Activated naive CD4-positive, alpha-beta T cell treated with anti-CD3 and anti-CD28 coated beads, Interleukin-2, amount 10 ng/mL, durations not matched to agents 7 days and 5 days (primary cell): ENCODE measurements at regions not wholly inside any gene's neighbourhood (a gene's known extent, or its start where the extent isn't known, plus 50 kb on each side); places are given as distances from the start of the nearest gene placed in this dataset.

ENCODE experiments used
- CTCF ChIA-PET: fragments of 350-600 bp; sonication (Branson Sonifier 250); formaldehyde crosslinking; loops from one replicate; lab custom pipeline; 2021; ENCODE audit warnings: antibody characterized with exemption; lab: Charles Lee
- DNase-seq: peaks from one replicate; pipeline ENCODE4 v3.0.0-alpha.2; 2020
- H3K27ac Mint-ChIP-seq: one replicate; pipeline ENCODE4 v1.8.0; 2021; ENCODE audit warnings: mild to moderate bottlenecking, moderate library complexity, mixed read lengths
- H3K27me3 Mint-ChIP-seq: one replicate; pipeline ENCODE4 v1.8.0; 2021; ENCODE audit warnings: mild to moderate bottlenecking, mixed read lengths
- H3K36me3 Mint-ChIP-seq: one replicate; pipeline ENCODE4 v1.8.0; 2021; ENCODE audit warnings: mixed read lengths
- H3K4me1 Mint-ChIP-seq: one replicate; pipeline ENCODE4 v1.8.0; 2021; ENCODE audit warnings: mixed read lengths
- H3K4me3 Mint-ChIP-seq: one replicate; pipeline ENCODE4 v1.8.0; 2021; ENCODE audit warnings: mild to moderate bottlenecking, moderate library complexity, mixed read lengths
- H3K9me3 Mint-ChIP-seq: one replicate; pipeline ENCODE4 v1.8.0; 2021; ENCODE audit warnings: mixed read lengths

DNA sequence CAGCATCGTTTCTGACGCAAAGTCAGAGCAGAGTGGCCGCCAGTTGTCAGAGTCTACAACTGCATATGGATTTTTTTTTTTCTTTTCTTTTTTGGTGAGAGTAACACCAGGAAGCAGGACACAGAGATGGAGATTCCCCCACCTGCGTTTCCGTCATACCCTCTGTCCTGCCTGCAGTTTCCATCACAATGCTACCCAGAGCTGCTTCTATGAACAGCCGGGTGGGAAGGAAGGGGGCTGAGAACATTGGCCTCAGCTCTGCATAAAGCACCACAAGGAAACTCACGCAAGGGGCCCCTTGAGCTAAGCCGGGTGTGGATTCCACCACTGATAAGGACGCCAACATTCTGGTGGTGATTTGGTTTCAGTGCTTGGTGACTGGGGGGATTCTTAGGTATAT, 183.5 kb upstream of the AFDN start:
- Mint-ChIP-seq H3K4me3 (no peak overlapping the region), H3K27ac (no peak overlapping the region), H3K9me3 (peaks cover 3% of the 10 kb centered on the region), H3K36me3 (no peaks in the 10 kb centered on the region), H3K4me1 (no peaks in the 10 kb centered on the region), H3K27me3 (peaks cover 12% of the 10 kb centered on the region)
- CTCF ChIA-PET: no interaction called here
- DNase-seq: no peak

- CTCF ChIA-PET: no interaction called here
- H3K27ac Mint-ChIP-seq: no peak overlapping the region
- no peak for DNase-seq
- H3K4me3 Mint-ChIP-seq: no peak overlapping the region
- peaks cover 3% of the 10 kb centered on the region for H3K9me3 Mint-ChIP-seq
- H3K36me3 Mint-ChIP-seq: no peaks in the 10 kb centered on the region
- H3K27me3 Mint-ChIP-seq: peaks cover 12% of the 10 kb centered on the region
- no peaks in the 10 kb centered on the region for H3K4me1 Mint-ChIP-seq
These were observed 183.0 kb upstream of the AFDN start for GRCh38 chr6:167643716-167644115.

GRCh38 chr6:167644412-167645132, 182.1 kb upstream of the AFDN start:
- CTCF ChIA-PET: no interaction called here
- Mint-ChIP-seq H3K9me3 (peaks cover 3% of the 10 kb centered on the region), H3K4me1 (no peaks in the 10 kb centered on the region), H3K4me3 (no peak overlapping the region), H3K27me3 (peaks cover 12% of the 10 kb centered on the region), H3K27ac (no peak overlapping the region), H3K36me3 (no peaks in the 10 kb centered on the region)
- DNase-seq: no peak

- DNase-seq: no peak
- peaks cover 12% of the 10 kb centered on the region for H3K27me3 Mint-ChIP-seq
- no peaks in the 10 kb centered on the region for H3K4me1 Mint-ChIP-seq
- H3K27ac Mint-ChIP-seq: no peak overlapping the region
- H3K36me3 Mint-ChIP-seq: no peaks in the 10 kb centered on the region
- CTCF ChIA-PET: no interaction called here
- peaks cover 3% of the 10 kb centered on the region for H3K9me3 Mint-ChIP-seq
- H3K4me3 Mint-ChIP-seq: no peak overlapping the region
These were observed 181.3 kb upstream of the AFDN start for GRCh38 chr6:167645368-167645767.

DNA sequence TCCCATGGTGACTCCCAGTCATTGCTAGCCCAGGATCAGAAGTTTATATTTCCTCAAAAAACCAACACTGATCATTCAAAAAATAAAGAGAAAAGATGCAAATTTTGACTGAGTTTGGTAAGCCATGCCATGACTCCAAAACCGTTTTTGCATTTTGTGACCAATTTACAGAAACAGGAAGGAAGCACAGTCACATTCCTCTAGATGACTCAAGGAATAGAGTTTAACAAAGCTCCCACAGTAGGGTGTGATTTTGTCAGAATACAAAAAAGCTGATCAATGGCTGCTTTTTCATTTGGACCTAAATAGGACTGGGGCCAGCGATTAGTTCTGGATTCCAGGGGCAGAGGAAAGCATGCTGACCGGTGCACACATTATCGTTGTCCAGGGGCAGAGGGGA, 179.4 kb upstream of the AFDN start:
- Mint-ChIP-seq H3K4me1 (no peaks in the 10 kb centered on the region), H3K36me3 (no peaks in the 10 kb centered on the region), H3K27me3 (peaks cover 12% of the 10 kb centered on the region), H3K9me3 (no peaks in the 10 kb centered on the region), H3K4me3 (no peak overlapping the region), H3K27ac (no peak overlapping the region)
- CTCF ChIA-PET: no interaction called here
- no peak for DNase-seq

GRCh38 chr6:167647737-167648470, 178.8 kb upstream of the AFDN start:
- Mint-ChIP-seq H3K4me1 (no peaks in the 10 kb centered on the region), H3K27ac (no peak overlapping the region), H3K36me3 (no peaks in the 10 kb centered on the region), H3K4me3 (no peak overlapping the region), H3K27me3 (peaks cover 12% of the 10 kb centered on the region), H3K9me3 (no peaks in the 10 kb centered on the region)
- no peak for DNase-seq
- CTCF ChIA-PET: no interaction called here

DNA sequence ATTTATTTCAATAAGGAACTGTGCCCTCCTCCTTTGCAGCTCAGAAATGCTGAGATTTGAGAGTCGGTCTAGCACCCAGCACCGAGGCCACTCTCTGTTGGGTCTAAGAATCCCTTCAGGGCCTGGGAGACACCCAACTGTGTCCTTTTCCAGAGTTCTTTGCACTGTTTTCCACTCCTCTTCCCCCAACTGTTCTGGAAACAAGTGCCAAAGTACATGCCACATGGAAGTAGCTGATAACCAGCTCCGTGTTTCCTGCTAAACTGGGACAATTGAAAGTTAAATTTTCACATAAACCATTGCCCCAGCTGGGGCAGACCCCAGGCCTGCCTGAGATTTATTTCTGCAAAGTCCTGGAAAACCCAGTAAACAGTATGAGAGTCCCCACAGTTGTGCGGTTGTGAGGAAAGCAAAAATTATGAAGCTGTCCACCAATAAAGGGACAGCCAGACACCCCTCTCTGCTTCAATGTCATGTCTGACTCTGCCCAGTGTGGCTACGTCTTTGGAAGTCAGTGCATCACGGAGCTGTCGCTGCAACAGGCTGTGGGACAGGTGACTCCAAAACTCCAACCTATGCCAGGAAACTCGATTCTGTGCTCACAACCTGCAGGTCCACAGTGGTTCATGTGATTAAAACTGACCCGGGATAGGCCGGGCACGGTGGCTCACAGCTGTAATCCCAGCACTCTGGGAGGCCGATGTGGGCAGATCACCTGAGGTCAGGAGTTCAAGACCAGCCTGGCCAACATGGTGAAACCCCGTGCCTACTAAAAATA, 178.0 kb upstream of the AFDN start:
- Mint-ChIP-seq H3K27me3 (peaks cover 12% of the 10 kb centered on the region), H3K4me1 (no peaks in the 10 kb centered on the region), H3K27ac (no peak overlapping the region), H3K9me3 (no peaks in the 10 kb centered on the region), H3K36me3 (no peaks in the 10 kb centered on the region), H3K4me3 (no peak overlapping the region)
- DNase-seq: no peak
- CTCF ChIA-PET: no interaction called here

DNA sequence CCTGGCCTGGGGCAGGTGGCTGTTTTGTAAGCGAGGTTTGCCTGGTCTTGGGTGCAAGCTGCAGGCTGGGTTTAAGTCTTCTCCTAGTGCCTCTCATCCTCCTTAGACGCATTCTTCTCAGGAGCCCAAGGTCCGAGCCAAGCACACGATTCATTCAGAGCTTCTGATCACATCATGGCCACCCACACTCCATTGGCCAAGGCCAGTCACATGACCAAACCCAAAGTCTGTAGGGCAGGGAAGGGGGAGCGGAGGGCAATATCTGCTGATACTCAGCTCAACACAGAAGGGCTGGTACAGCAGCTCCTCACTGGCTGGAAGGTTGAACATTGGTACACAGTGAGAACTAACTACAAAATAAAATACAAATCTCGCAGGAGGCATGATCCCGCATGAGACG, 177.2 kb upstream of the AFDN start:
- Mint-ChIP-seq H3K9me3 (no peaks in the 10 kb centered on the region), H3K36me3 (no peaks in the 10 kb centered on the region), H3K4me3 (no peak overlapping the region), H3K27me3 (peaks cover 10% of the 10 kb centered on the region), H3K4me1 (no peaks in the 10 kb centered on the region), H3K27ac (no peak overlapping the region)
- CTCF ChIA-PET: no interaction called here
- DNase-seq: no peak

DNA sequence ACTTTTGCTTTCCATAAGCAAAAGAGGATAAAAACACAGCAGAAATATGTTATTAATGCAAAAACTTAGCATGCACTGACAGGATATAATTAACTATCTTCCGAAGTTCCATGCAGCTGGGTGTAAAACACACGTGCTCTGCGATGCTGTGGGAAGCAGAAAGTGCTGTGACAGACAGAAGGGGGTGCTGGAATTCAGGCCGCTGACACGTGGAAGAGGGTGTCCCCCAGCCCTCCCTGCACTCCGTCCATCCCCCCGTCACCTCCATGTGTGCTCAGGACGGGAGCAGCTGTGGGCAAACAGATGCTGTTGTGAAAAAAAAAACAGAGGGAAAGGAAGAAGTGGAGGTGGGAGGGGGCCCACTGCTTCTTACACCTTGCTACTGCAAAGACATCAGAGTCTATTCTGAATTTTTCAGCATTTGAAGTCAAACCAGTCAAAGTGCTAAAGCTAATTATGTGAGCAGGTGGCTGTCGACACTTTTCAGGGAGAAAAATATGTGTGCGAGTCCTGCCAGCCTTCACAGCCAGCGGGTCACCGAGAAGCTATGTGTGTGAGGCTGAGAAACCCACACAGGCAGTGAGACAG, 175.9 kb upstream of the AFDN start:
- Mint-ChIP-seq H3K4me1 (no peaks in the 10 kb centered on the region), H3K36me3 (no peaks in the 10 kb centered on the region), H3K27ac (no peak overlapping the region), H3K27me3 (peaks cover 9% of the 10 kb centered on the region), H3K9me3 (no peaks in the 10 kb centered on the region), H3K4me3 (no peak overlapping the region)
- no peak for DNase-seq
- CTCF ChIA-PET: no interaction called here

GRCh38 chr6:167651318-167652041, 175.2 kb upstream of the AFDN start:
- DNase-seq: no peak
- Mint-ChIP-seq H3K4me1 (no peaks in the 10 kb centered on the region), H3K27ac (no peak overlapping the region), H3K27me3 (peaks cover 6% of the 10 kb centered on the region), H3K4me3 (no peak overlapping the region), H3K9me3 (no peaks in the 10 kb centered on the region), H3K36me3 (no peaks in the 10 kb centered on the region)
- CTCF ChIA-PET: no interaction called here

DNA sequence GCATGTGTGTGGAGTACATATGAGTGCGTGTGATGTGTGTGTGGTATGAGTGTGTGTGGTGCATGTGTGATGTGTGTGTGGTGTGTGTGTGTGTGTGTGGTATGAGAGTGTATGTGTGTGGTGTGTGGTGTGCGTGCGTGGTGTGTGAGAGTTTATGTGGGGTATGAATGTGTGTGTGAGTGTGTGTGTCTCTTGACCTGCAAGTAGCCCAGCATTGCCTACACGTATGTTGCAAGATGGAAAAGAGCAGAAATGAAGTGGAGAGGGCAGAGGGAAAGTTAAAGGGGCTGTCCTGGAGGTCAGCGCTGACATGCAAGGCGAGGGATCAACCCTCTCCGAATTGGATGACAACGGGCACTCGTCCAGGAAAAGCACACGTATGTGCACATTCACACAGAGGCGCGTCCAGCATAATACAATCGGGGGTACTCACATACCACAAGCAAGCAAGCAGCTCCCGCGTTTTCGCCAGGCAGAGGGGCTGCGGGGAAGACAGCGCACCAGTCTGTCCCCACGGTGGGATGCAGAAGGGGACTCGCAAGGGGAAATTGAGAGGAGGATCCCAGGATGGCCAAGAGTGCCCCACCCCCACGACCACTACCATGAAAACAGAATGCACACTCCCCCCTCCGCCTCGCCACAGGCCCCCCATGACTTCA, 174.5 kb upstream of the AFDN start:
- peaks cover 5% of the 10 kb centered on the region for H3K27me3 Mint-ChIP-seq
- no peak for DNase-seq
- no peaks in the 10 kb centered on the region for H3K9me3 Mint-ChIP-seq
- H3K36me3 Mint-ChIP-seq: no peaks in the 10 kb centered on the region
- no peaks in the 10 kb centered on the region for H3K4me1 Mint-ChIP-seq
- no peak overlapping the region for H3K4me3 Mint-ChIP-seq
- CTCF ChIA-PET: no interaction called here
- H3K27ac Mint-ChIP-seq: no peak overlapping the region

GRCh38 chr6:167652701-167653095, 174.0 kb upstream of the AFDN start:
- Mint-ChIP-seq H3K27me3 (peaks cover 5% of the 10 kb centered on the region), H3K4me1 (no peaks in the 10 kb centered on the region), H3K4me3 (no peak overlapping the region), H3K27ac (no peak overlapping the region), H3K36me3 (no peaks in the 10 kb centered on the region), H3K9me3 (no peaks in the 10 kb centered on the region)
- CTCF ChIA-PET: no interaction called here
- DNase-seq: no peak

- no peaks in the 10 kb centered on the region for H3K36me3 Mint-ChIP-seq
These were observed 173.2 kb upstream of the AFDN start for GRCh38 chr6:167653561-167653960.

More at GRCh38 chr6:167653561-167653960, 173.2 kb upstream of the AFDN start:
- H3K27me3 Mint-ChIP-seq: peaks cover 5% of the 10 kb centered on the region
- H3K9me3 Mint-ChIP-seq: no peaks in the 10 kb centered on the region
- no peak for DNase-seq
- H3K4me3 Mint-ChIP-seq: no peak overlapping the region
- CTCF ChIA-PET: no interaction called here
- H3K27ac Mint-ChIP-seq: no peak overlapping the region
- no peaks in the 10 kb centered on the region for H3K4me1 Mint-ChIP-seq
